HG02588 (cell line): ENCODE measurements at regions not wholly inside any gene's neighbourhood (a gene's known extent, or its start where the extent isn't known, plus 50 kb on each side); places are given as distances from the start of the nearest gene placed in this dataset.
"Not testable (repeated sequence)": the region's sequence is repeated elsewhere in the genome, so short reads cannot be mapped to it uniquely, and the experiment has no call there.

Experiments used
- ATAC-seq: cut with Tn5 transposase; IDR thresholded peaks from one replicate; pipeline ENCODE4 v1.9.1; 2021; ENCODE audit warnings: mild to moderate bottlenecking, moderate library complexity; ENCODE audit not compliant: unreplicated experiment

DNA sequence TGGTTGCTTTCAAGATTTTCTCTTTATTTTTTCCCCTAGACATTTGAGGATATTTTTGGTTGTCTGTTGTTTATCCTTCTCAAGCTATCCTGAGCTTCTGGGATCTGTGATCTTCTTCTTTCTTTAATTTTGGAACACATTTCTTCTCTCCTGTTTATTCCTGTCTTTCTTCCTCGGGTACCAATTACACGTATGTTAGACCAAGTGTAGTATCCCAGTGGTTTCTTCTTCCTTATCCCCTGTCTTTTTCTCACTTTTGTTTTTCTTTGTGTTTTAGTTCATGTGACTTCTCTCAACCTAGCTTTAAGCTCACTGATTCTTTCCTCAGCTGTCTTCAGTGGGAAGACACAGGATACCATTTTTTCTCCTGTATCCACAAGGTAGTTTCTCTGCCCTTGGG, 120.0 kb downstream of the GALR1 start:
- ATAC-seq = no peak

GRCh38 chr18:77373730-77374445, 124.2 kb downstream of the GALR1 start:
- no peak for ATAC-seq

- no peak for ATAC-seq
Measured at GRCh38 chr18:77374446-77374805, 124.8 kb downstream of the GALR1 start.

DNA sequence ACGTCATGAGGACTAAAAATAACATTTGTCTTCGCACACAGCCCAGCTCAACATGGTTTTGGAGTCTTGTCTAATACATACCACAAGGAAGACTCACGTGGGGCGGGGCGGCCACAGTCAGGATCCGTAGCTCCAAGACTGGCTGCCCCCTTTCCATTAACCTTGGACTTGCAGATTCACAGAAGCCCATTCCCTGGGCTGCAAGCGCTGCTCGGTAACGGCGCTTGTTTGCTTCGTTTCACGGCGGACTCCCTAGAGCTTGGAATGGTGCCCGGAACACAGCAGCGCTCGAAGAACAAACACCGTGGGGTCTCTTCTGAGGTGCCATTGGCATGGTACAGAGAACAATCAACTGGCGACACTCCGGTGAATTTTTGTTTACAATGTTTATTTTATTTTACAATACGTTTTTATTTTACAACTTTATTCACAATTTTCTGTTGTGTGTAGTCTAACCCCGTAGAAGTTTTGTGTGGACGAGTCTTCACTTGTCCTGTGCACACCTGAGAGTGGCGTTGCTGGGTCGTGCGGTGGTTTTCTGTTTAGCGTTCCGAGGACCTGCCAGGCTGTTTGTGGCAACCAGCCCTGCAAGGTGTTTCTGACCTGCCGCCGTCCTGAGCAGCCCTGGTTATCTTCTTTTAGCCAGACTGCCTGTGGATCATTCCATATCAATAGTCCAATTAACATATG, 126.5 kb downstream of the GALR1 start:
- no peak for ATAC-seq

GRCh38 chr18:77376733-77377094, 127.1 kb downstream of the GALR1 start:
- ATAC-seq = no peak

GRCh38 chr18:77377813-77378212, 128.2 kb downstream of the GALR1 start:
- ATAC-seq = no peak

GRCh38 chr18:77379976-77380509, 130.4 kb downstream of the GALR1 start:
- ATAC-seq = no peak

GRCh38 chr18:77380695-77381094, 131.0 kb downstream of the GALR1 start:
- ATAC-seq = no peak

DNA sequence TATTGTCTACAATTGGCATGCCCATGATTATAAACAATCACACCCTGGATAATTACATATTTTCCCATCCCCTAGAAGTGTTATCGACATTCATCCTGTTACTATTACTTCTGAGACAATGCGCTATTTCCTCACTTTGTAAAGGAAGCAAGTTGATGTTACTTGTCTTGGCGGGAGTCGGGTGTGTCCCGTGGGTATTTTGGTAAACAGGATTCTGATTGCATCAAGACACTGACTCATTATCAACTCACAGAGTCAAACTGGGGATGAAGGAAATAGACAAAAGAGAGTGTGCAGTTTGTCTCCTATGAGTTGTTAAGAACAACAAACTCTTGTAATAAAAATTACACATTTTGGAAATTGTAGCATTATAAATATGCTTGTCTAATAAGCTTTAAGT, 142.7 kb downstream of the GALR1 start:
- no peak for ATAC-seq

DNA sequence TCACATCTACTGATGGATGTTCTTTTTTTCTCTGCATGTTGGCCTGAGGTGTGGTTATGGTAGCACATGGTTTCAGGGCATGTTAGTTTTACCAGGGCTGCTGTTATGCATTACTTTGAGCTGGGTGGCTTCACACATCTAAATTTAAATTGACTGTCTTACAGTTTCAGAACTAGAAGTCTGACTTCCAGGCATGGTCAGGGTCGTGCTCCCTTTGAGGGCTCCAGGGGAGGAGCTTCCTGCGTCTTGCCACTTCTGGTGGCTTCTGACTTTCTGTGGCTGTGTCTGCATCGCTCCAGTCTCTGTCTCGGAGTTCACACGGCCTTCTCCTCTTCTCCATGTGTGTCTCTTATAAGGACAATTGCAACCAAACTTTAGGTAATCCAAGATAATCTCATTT, 143.9 kb downstream of the GALR1 start:
- ATAC-seq = no peak

GRCh38 chr18:77395953-77396352, 146.3 kb downstream of the GALR1 start:
- ATAC-seq = no peak

DNA sequence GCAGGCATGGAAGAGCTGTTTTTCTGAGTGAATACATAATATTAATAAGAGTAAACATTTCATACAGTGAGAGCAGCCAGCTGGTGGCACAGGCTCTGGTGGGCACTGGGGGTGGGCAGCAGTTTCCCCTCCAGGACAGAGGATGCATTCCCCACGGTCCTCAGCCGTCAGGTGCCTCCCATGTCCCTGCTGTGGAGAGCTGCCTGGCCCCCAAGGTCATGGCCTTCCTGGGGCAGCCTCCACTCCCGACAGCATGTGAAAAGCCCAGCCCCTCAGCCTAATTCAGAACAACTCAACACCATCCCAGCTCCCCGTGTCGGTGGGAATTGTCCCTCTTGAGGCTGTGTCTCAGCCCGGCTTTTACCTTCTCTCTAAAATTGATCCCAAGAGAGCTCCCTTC, 147.4 kb downstream of the GALR1 start:
- ATAC-seq = no peak

- ATAC-seq = no peak
Measured at GRCh38 chr18:77397617-77398016, 148.0 kb downstream of the GALR1 start.

- no peak for ATAC-seq
Measured at GRCh38 chr18:77400561-77400960, 150.9 kb downstream of the GALR1 start.

DNA sequence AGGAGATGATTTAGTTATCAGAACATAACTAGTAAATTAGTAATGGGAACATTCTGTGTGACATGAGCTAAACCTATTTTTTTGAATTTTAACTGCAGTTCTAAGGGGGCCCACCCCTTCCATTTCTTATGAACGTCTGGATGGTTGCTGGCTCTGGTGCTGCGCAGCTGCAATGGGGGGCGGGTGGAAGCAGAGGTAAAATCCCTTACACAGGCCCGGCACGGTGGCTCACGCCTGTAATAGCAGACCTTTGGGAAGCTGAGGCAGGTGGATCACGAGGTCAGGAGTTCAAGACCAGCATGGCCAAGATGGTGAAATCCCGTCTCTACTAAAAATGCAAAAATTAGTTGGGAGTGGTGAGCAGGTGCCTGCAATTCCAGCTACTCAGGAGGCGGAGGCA, 151.5 kb downstream of the GALR1 start:
- ATAC-seq = no peak

GRCh38 chr18:77403969-77404535, 154.4 kb downstream of the GALR1 start:
- no peak for ATAC-seq

DNA sequence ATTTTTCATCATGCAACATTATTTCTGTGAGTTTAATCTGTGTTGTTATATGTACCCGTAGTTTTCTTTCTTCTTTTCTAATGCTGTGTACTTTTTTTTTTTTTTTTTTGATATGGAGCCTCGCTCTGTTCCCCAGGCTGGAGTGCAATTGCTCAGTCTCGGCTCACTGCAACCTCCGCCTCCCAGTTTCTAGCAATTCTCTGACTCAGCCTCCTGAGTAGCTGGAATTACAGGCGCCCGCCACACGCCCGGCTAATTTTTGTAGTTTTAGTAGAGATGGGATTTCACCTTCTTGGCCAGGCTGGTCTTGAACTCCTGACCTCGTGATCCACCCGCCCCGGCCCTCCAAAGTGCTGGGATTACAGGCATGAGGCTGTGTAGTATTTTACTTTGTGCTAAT, 155.4 kb downstream of the GALR1 start:
- ATAC-seq = no peak

GRCh38 chr18:77407733-77408132, 158.1 kb downstream of the GALR1 start:
- no peak for ATAC-seq

DNA sequence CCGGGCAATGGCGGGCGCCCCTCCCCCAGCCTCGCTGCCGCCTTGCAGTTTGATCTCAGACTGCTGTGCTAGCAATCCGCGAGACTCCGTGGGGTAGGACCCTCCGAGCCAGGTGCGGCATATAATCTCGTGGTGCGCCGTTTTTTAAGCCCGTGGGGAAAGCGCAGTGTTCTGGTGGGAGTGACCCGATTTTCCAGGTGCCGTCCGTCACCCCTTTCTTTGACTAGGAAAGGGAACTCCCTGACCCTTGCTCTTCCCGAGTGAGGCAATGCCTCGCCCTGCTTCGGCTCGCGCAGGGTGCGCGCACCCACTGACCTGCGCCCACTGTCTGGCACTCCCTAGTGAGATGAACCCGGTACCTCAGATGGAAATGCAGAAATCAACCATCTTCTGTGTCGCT, 171.9 kb downstream of the GALR1 start:
- not testable (repeated sequence) for ATAC-seq

DNA sequence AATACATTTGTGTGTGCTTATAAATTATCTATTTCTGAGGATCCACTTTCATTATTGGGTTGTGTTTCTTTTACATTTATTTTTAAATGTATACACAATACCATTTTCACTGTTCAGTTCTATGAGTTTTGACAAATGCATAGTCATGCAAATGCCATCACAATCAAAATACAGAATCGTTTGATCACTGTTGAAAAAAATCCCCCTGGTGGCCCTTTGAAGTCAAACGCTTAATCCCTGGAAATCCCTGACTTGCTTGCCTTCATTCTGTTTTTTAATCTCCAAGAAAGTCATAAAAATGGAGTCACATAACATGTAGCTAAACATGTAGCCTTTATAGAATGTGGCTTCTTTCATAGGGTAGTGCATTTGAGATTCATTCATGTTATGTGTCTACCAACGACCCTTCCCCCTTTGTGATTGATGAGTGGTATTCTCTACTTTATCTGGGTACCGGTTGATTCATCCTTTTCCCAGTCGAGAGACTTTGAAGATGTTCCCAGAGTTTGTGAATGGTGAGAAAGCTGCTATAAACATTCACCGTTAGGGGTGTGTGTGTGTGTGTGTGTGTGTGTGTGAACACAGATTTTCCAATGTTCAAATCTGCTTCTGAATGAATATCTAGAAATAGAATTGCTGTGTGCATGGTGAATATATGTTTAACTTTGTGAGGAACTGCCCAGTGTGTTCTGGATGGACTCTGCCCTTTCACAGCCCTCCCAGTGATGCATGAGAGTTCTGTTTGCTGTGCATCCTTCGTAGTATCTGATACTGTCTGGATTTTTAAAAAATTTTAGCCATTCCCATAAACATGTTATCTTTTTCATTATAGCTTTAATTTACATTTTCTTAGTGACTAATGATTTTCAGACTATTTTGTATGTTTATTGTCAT, 173.6 kb downstream of the GALR1 start:
- ATAC-seq = no peak

GRCh38 chr18:77433076-77433475, 183.4 kb downstream of the GALR1 start:
- no peak for ATAC-seq
